LNCaP clone FGC (cell line): ENCODE measurements at regions not wholly inside any gene's neighbourhood (a gene's known extent, or its start where the extent isn't known, plus 50 kb on each side); places are given as distances from the start of the nearest gene placed in this dataset.
"Not testable (repeated sequence)": the region's sequence is repeated elsewhere in the genome, so short reads cannot be mapped to it uniquely, and the experiment has no call there.

Experiments used
- DNase-seq: peaks from one replicate; pipeline ENCODE4 v3.0.0-alpha.2; 2011; ENCODE audit warnings: low read depth
- H3K4me3 ChIP-seq: 2 replicates; pipeline ENCODE4 v1.5.1; 2011; ENCODE audit warnings: mild to moderate bottlenecking, low read depth, low read length, control low read depth
- CTCF ChIP-seq: IDR thresholded peaks from 2 replicates; pipeline ENCODE4 v1.5.1; 2012; ENCODE audit warnings: mild to moderate bottlenecking; ENCODE audit not compliant: control insufficient read depth, insufficient read depth; ENCODE audit errors: extremely low read depth

GRCh38 chrX:71822314-71822713 lies 59.2 kb downstream of the CXorf49B start:
- not testable (repeated sequence) for DNase-seq, H3K4me3 ChIP-seq

GRCh38 chrX:71823391-71824057 lies 60.4 kb downstream of the CXorf49B start:
- no peak overlapping the region for H3K4me3 ChIP-seq
- DNase-seq = no peak
- TF ChIP-seq CTCF = no peak

GRCh38 chrX:71828086-71828485 lies 64.9 kb downstream of the CXorf49B start:
- no peak for DNase-seq
- TF ChIP-seq CTCF = no peak
- no peak overlapping the region for H3K4me3 ChIP-seq

GRCh38 chrX:71838092-71838491 lies 72.6 kb upstream of the NHSL2 start:
- DNase-seq, H3K4me3 ChIP-seq: not testable (repeated sequence)

GRCh38 chrX:71846429-71846828 lies 64.2 kb upstream of the NHSL2 start:
- TF ChIP-seq CTCF = no peak
- no peak for DNase-seq

GRCh38 chrX:71852182-71852581 lies 58.5 kb upstream of the NHSL2 start:
- no peak for DNase-seq
- TF ChIP-seq CTCF = no peak
- H3K4me3 ChIP-seq = no peak overlapping the region

More at GRCh38 chrX:71846429-71846828, 64.2 kb upstream of the NHSL2 start:
- no peak overlapping the region for H3K4me3 ChIP-seq

- TF ChIP-seq CTCF = peak; percentile 52
- no peak overlapping the region for H3K4me3 ChIP-seq
- DNase-seq = peak; percentile 4
Observed at GRCh38 chrX:71859637-71860036, 51.0 kb upstream of the NHSL2 start.
